NCI-H524 treated with DMSO at 0.1 percent for 48 hours (cell line): ENCODE measurements at regions not wholly inside any gene's neighbourhood (a gene's known extent, or its start where the extent isn't known, plus 50 kb on each side); places are given as distances from the start of the nearest gene placed in this dataset.

Experiments used
- DNase-seq: peaks from one replicate; lab custom pipeline; 2025; lab: John Stamatoyannopoulos, UW

GRCh38 chr18:41353777-41354528 is 601.1 kb upstream of the PIK3C3 start:
- DNase-seq = no peak

DNA sequence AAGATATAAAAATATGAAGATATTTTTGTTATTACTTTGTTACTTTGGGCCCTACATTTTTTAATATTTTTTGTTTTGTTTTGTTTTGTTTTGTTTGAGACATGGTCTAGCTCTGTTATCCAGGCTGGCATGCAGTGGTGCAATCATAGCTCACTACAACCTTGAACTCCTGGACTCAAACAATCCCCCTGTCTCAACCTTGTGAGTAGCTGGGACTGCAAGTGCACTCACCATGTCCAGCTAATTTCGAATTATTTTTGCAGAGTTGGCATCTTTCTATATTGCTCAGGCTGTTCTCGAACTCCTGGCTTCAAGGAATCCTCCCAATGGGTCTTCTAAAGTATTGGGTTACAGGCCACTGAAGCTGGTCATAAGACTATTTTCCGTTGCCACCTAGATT is 603.6 kb upstream of the PIK3C3 start:
- DNase-seq = no peak

DNA sequence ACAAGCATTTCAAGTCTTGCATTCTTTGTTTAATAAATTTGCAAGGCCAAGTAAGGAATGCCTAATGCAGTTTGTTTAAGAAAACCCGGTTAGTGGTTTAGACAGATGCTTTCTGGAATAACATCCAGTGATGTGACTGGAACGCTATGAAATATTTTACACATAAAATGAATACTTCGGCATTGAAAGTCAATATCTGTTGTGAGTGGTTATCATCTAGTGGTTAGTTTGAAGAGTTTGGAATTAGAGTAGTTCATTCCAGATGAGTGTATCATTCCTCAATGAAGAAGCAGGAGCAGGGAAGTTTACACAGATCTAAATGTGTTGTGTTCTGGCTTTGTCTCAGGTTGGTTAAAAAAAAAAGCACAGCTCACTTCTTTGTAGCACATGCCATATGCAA is 608.0 kb upstream of the PIK3C3 start:
- no peak for DNase-seq

GRCh38 chr18:41343808-41344207 is 611.2 kb upstream of the PIK3C3 start:
- no peak for DNase-seq

- no peak for DNase-seq
Measured at GRCh38 chr18:41338341-41338740, 616.7 kb upstream of the PIK3C3 start.

GRCh38 chr18:41331661-41332060 is 623.4 kb upstream of the PIK3C3 start:
- DNase-seq = no peak

GRCh38 chr18:41326311-41326710 is 628.7 kb upstream of the PIK3C3 start:
- DNase-seq = no peak

GRCh38 chr18:41324934-41325333 is 630.1 kb upstream of the PIK3C3 start:
- DNase-seq = no peak

- no peak for DNase-seq
Measured at GRCh38 chr18:41324020-41324791, 630.8 kb upstream of the PIK3C3 start.

- DNase-seq = no peak
Measured at GRCh38 chr18:41323044-41323443, 632.0 kb upstream of the PIK3C3 start.

DNA sequence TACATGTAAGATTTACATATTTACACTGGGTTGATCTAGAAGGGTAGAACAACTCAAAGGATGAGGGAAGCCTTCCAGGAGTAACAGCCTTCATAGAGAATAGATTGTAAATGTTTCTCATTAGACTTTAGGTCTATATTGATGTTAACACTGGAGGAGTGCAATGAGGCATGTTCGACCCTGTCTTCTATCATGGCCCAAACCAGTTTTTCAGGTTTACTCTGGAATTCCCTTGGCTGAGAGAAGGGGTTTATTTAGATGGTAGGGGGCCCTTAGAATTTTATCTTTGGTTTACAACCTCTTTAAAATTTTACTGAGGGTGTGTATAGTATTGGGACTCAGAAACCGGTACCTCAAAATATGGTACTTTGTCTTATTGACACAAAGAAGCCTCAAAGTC is 634.9 kb upstream of the PIK3C3 start:
- no peak for DNase-seq

DNA sequence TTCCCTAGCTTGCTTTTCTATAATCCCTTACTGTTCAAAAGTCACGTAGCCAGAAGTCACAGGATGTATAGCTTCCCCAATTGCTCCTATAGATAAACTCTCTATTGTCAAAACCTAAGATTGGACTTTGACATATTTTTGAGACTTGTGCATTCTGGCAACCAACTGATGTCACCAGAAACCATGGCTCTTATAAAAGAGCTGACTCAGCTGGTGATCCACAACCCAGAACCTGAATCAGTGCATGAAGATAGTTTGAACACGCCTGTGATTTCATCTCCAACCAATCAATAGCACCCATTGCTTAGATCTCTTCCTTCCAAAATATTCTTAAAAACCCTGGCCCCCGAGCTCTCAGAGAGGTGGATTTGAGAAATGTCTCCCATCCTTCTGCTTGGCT is 639.9 kb upstream of the PIK3C3 start:
- DNase-seq = no peak

- DNase-seq = no peak
Measured at GRCh38 chr18:41311571-41312547, 643.2 kb upstream of the PIK3C3 start.

DNA sequence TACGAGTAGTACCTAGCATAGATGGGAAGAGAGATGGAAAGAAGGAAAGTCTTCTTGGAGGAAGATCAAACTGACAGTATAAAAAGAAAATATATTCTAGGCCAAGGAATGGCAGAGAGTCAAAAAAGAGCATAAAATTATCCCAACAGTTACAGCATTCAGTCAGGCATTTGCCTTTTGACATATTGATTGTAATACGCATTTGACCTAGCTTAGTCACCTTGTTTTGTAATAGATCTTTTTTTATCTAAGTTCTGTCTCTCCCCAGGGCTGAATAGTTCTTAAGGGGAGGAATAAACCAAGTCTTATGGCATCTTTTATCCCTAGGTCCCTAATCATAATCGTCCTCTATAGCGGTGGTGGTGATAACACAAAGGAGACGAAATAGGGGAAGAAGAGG is 657.3 kb upstream of the PIK3C3 start:
- no peak for DNase-seq

DNA sequence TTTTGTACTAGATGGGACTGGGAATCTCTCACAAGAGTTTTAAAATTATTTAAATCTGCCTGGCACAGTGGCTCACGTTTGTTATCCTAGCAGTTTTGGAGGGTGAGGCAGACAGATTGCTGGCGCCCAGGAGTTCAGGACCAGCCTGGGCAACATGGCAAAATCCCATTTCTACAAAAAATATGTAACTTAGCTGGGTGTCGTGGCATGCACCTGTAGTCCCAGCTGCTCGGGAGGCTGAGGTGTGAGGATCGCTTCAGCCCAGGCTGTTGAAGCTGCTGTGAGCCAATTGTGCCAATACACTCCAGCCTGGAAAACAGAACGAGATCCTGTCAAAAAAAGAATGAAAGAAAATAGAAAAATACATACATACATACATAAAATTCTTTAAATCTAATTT is 685.7 kb upstream of the PIK3C3 start:
- no peak for DNase-seq

GRCh38 chr18:41268271-41268670 is 686.8 kb upstream of the PIK3C3 start:
- DNase-seq = no peak

- no peak for DNase-seq
Measured at GRCh38 chr18:41266616-41267015, 688.4 kb upstream of the PIK3C3 start.

DNA sequence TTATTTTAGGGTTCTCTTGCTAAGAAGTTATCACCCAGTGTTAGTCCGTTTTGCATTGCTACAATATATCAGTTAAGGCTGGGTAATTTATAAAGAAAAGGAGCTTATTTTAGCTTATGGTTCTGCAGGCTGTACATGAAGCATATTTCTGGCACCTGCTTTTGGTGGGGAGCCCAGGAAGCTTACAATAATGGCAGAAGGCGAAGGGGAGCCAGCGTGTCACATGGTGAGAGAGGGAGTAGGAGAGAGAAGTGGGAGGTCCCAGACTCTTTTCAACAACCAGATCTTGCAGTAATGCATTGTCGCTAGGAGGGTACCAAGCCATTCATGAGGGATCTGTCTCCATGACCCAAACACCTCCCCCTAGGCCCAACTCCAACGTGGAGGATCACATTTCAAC is 688.8 kb upstream of the PIK3C3 start:
- no peak for DNase-seq

DNA sequence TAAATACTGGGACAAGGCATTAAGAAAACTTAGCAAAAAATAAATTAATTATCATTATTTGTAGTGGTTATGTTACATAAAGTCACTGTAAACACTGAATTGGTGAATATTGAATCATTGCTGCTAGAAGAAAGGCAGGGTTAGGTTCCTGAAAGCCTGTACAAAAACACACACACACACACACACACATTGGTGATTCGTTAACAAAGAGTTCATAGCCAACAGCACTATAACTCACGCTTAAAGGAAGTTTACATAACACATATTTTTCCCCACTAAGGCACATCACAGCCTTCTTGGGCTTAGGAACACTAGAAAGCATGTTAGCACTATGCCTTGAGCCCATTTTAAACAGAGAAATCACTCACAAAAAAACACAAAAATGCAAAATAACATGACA is 690.0 kb upstream of the PIK3C3 start:
- DNase-seq = no peak

- no peak for DNase-seq
Measured at GRCh38 chr18:41263956-41264355, 691.1 kb upstream of the PIK3C3 start.

DNA sequence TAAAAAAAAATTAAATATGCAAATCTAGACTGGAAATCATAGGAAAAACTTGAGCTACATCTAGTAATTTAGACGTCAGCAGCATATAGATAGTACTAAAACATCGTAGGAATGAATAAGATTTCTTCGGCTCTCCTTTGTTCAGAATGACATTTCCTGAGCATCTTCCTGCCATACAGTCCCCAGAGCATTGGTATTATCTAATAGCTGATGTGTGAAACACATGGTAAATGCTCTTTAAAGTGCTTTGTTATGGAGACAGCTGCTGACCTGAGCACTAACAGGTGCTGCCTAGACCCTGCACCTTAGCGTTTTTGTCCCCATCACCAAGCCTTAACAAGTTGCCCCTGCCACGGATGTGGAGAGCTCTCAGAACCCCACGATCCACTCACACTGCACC is 692.3 kb upstream of the PIK3C3 start:
- no peak for DNase-seq

- no peak for DNase-seq
Measured at GRCh38 chr18:41244591-41245037, 710.4 kb upstream of the PIK3C3 start.
